SH-SY5Y (cell line): ENCODE measurements at regions not wholly inside any gene's neighbourhood (a gene's known extent, or its start where the extent isn't known, plus 50 kb on each side); places are given as distances from the start of the nearest gene placed in this dataset.

Source experiments
- GATA2 ChIP-seq: IDR thresholded peaks from 2 replicates; pipeline ENCODE4 v1.6.1; 2011; ENCODE audit warnings: mild to moderate bottlenecking, low read depth, low read length
- GATA3 ChIP-seq: IDR thresholded peaks from 2 replicates; pipeline ENCODE4 v1.6.1; 2011; ENCODE audit warnings: low read depth, mild to moderate bottlenecking, low read length, moderate library complexity

- TF ChIP-seq GATA3 (no peak), GATA2 (no peak)
Measured at GRCh38 chr9:29556317-29556716, 1983.0 kb upstream of the C9orf72 start.

GRCh38 chr9:29556746-29557145, 1983.5 kb upstream of the C9orf72 start:
- TF ChIP-seq GATA3, result no peak
- TF ChIP-seq GATA2, result no peak

GRCh38 chr9:29564564-29564963, 1991.3 kb upstream of the C9orf72 start:
- no peak for TF ChIP-seq GATA2
- TF ChIP-seq GATA3, result no peak

GRCh38 chr9:29575219-29575618, 2001.9 kb upstream of the C9orf72 start:
- TF ChIP-seq GATA3 (no peak), GATA2 (no peak)

- TF ChIP-seq GATA3 (no peak), GATA2 (no peak)
Measured at GRCh38 chr9:29588361-29588760, 2015.1 kb upstream of the C9orf72 start.

- TF ChIP-seq GATA3, result no peak
- no peak for TF ChIP-seq GATA2
Measured at GRCh38 chr9:29609282-29609681, 2036.0 kb upstream of the C9orf72 start.

GRCh38 chr9:29613773-29614172, 2040.5 kb upstream of the C9orf72 start:
- TF ChIP-seq GATA2 (no peak), GATA3 (no peak)

GRCh38 chr9:29616844-29617243, 2043.6 kb upstream of the C9orf72 start:
- TF ChIP-seq GATA3 (no peak), GATA2 (no peak)

- TF ChIP-seq GATA3 (no peak), GATA2 (no peak)
Measured at GRCh38 chr9:29625292-29625731, 2052.0 kb upstream of the C9orf72 start.

GRCh38 chr9:29625931-29626330, 2052.7 kb upstream of the C9orf72 start:
- TF ChIP-seq GATA2 (no peak), GATA3 (no peak)

GRCh38 chr9:29637471-29638237, 2064.4 kb upstream of the C9orf72 start:
- TF ChIP-seq GATA3 (no peak), GATA2 (no peak)

GRCh38 chr9:29640507-29640906, 2067.2 kb upstream of the C9orf72 start:
- TF ChIP-seq GATA2 (no peak), GATA3 (no peak)

- no peak for TF ChIP-seq GATA2
- TF ChIP-seq GATA3, result no peak
Measured at GRCh38 chr9:29644514-29644913, 2071.2 kb upstream of the C9orf72 start.

GRCh38 chr9:29647451-29647850, 2074.2 kb upstream of the C9orf72 start:
- no peak for TF ChIP-seq GATA3
- no peak for TF ChIP-seq GATA2

GRCh38 chr9:29648132-29648531, 2074.9 kb upstream of the C9orf72 start:
- TF ChIP-seq GATA3, result no peak
- no peak for TF ChIP-seq GATA2
